HepG2 (cell line): ENCODE measurements at regions not wholly inside any gene's neighbourhood (a gene's known extent, or its start where the extent isn't known, plus 50 kb on each side); places are given as distances from the start of the nearest gene placed in this dataset.

Source experiments
- ATAC-seq: fragments of 200-7000 bp; cut with Tn5 transposase; 3 replicates; pipeline ENCODE4 v1.9.1; 2020; ENCODE audit warnings: mild to moderate bottlenecking, moderate library complexity
- BruUV-seq: library from RNA; stranded (reverse); fragments of 400-500 nt; replicated peaks from 2 replicates; lab custom pipeline; 2021; lab: Mats Ljungman, UMichigan
- CTCF ChIA-PET: fragments of 300-600 bp; formaldehyde crosslinking; extraction: SDS; loops from one replicate; lab custom pipeline; 2021; ENCODE audit warnings: low total read pairs, inconsistent platforms, low intra/inter-chr PET ratio; lab: Yijun Ruan, JAX
- POLR2A ChIA-PET: fragments of 350-600 bp; sonication (Branson Sonifier 250); formaldehyde crosslinking; loops from one replicate; lab custom pipeline; 2020; ENCODE audit warnings: antibody characterized with exemption, inconsistent platforms; lab: Yijun Ruan, JAX
- DNase-seq: peaks from one replicate; pipeline ENCODE4 v3.0.0-alpha.2; 2015; ENCODE audit warnings: low spot score
- FAIRE-seq: peaks from 3 replicates; lab custom pipeline; 2011; peaks lifted over from hg19 to GRCh38; lab: Jason Lieb, UNC
- H2AFZ ChIP-seq: one replicate; pipeline ENCODE4 v1.6.1; 2011; ENCODE audit warnings: low read length, inconsistent platforms
- H3K27ac ChIP-seq: fragments of 300-600 bp; 3 replicates; pipeline ENCODE4 v1.8.0; 2011; ENCODE audit warnings: mixed run types, mild to moderate bottlenecking, mixed read lengths, low read length, inconsistent platforms; ENCODE audit not compliant: insufficient read depth; ENCODE audit errors: extremely low read length
- H3K27me3 ChIP-seq, 2 experiments: fragments of 200-600 bp in 1 of 2; 2 replicates in 1 of 2; 3 replicates in 1 of 2; pipeline versions ENCODE4 v1.6.0 to v1.8.0; 2011; ENCODE audit warnings: low read length in 2 of 2, mild to moderate bottlenecking in 2 of 2, moderate library complexity in 2 of 2, inconsistent platforms in 1 of 2; ENCODE audit not compliant: insufficient read depth in 2 of 2, control insufficient read depth in 1 of 2
- H3K36me3 ChIP-seq, 2 experiments: fragments of 200-600 bp in 1 of 2; replicated peaks in 1 of 2; 2 replicates in 1 of 2; 3 replicates in 1 of 2; pipeline versions ENCODE4 v1.5.1 to v1.8.0; 2011; ENCODE audit warnings: low read length in 2 of 2, inconsistent platforms in 1 of 2; ENCODE audit not compliant: insufficient read depth in 2 of 2, control insufficient read depth in 1 of 2
- H3K4me1 ChIP-seq: 2 replicates; pipeline ENCODE4 v1.5.1; 2012; ENCODE audit warnings: low read length, inconsistent platforms; ENCODE audit not compliant: insufficient read depth
- H3K4me2 ChIP-seq: 2 replicates; pipeline ENCODE4 v1.6.0; 2011; ENCODE audit warnings: low read depth, low read length, inconsistent platforms
- H3K4me3 ChIP-seq, 3 experiments: fragments of 200-600 bp in 1 of 3; sonication (generic), shearing (Covaris generic) in 1 of 3; replicated peaks in 1 of 3; 2 replicates each; pipeline ENCODE4 v1.5.1; 2011 to 2016; ENCODE audit warnings: low read length in 3 of 3, inconsistent platforms in 2 of 3, low read depth in 2 of 3, mild to moderate bottlenecking in 2 of 3, control low read depth in 1 of 3, mixed read lengths in 1 of 3; ENCODE audit not compliant: insufficient read depth in 1 of 3
- H3K79me2 ChIP-seq: one replicate; pipeline ENCODE4 v1.6.1; 2011; ENCODE audit warnings: low read length, inconsistent platforms; ENCODE audit not compliant: insufficient read depth
- H3K9ac ChIP-seq: 2 replicates; pipeline ENCODE4 v1.6.0; 2011; ENCODE audit warnings: mild to moderate bottlenecking, low read depth, low read length, inconsistent platforms; ENCODE audit not compliant: insufficient read depth
- H3K9me3 ChIP-seq: 2 replicates; pipeline ENCODE4 v1.5.1; 2012; ENCODE audit warnings: mild to moderate bottlenecking, low read length
- H4K20me1 ChIP-seq: 2 replicates; pipeline ENCODE4 v1.6.0; 2011; ENCODE audit warnings: inconsistent platforms, mild to moderate bottlenecking, low read length, moderate library complexity; ENCODE audit not compliant: insufficient read depth
- AGO1 ChIP-seq: fragments of 200-400 bp; formaldehyde crosslinking; IDR thresholded peaks from 2 replicates; pipeline ENCODE4 v1.6.1; 2017; ENCODE audit warnings: mild to moderate bottlenecking, low read depth, low read length, moderate library complexity; ENCODE audit not compliant: poor library complexity, severe bottlenecking
- AGO2 ChIP-seq: fragments of 200-400 bp; formaldehyde crosslinking; optimal IDR thresholded peaks from 2 replicates; pipeline ENCODE3; 2017; ENCODE audit warnings: mild to moderate bottlenecking, low read depth, low read length, moderate library complexity
- ASH2L ChIP-seq: fragments of 300-600, 200-600 bp; sonication (generic); IDR thresholded peaks from 2 replicates; pipeline ENCODE4 v1.7.0; 2017; ENCODE audit warnings: low read depth, mild to moderate bottlenecking, moderate library complexity, mixed read lengths, low read length; ENCODE audit not compliant: insufficient read length
- CCAR2 ChIP-seq: fragments of 200-400 bp; formaldehyde crosslinking; optimal IDR thresholded peaks from 2 replicates; pipeline ENCODE3; 2018; ENCODE audit warnings: low read depth, mild to moderate bottlenecking, low read length, moderate library complexity
- GTF3A ChIP-seq: sonication (generic); formaldehyde crosslinking; conservative IDR thresholded peaks from 2 replicates; pipeline ENCODE4 v1.4.0; 2020; ENCODE audit warnings: mild to moderate bottlenecking, missing genetic modification reagents
- ISX ChIP-seq: sonication (generic); formaldehyde crosslinking; conservative IDR thresholded peaks from 2 replicates; pipeline ENCODE4 v1.5.0; 2020; ENCODE audit warnings: missing genetic modification reagents
- KLF12 ChIP-seq: sonication (generic); formaldehyde crosslinking; IDR thresholded peaks from 2 replicates; pipeline ENCODE4 v1.4.0; 2020; ENCODE audit warnings: missing genetic modification reagents, borderline replicate concordance
- RELA ChIP-seq: sonication (generic); formaldehyde crosslinking; IDR thresholded peaks from 2 replicates; pipeline ENCODE4 v1.4.0; 2020; ENCODE audit warnings: missing genetic modification reagents
- SRY ChIP-seq: sonication (generic); formaldehyde crosslinking; IDR thresholded peaks from 2 replicates; pipeline ENCODE4 v1.8.0; 2022; ENCODE audit warnings: mild to moderate bottlenecking, missing genetic modification reagents
- XBP1 ChIP-seq: sonication (generic); formaldehyde crosslinking; IDR thresholded peaks from 2 replicates; pipeline ENCODE4 v1.5.0; 2020; ENCODE audit warnings: missing genetic modification reagents
- ZMYM2 ChIP-seq: sonication (generic); formaldehyde crosslinking; IDR thresholded peaks from 2 replicates; pipeline ENCODE4 v1.8.0; 2022; ENCODE audit warnings: mild to moderate bottlenecking, missing genetic modification reagents
- ZNF138 ChIP-seq: sonication (generic); formaldehyde crosslinking; IDR thresholded peaks from 2 replicates; pipeline ENCODE4 v1.5.0; 2020; ENCODE audit warnings: mild to moderate bottlenecking, low read depth, missing genetic modification reagents
- ZNF496 ChIP-seq: sonication (generic); formaldehyde crosslinking; IDR thresholded peaks from 2 replicates; pipeline ENCODE4 v1.8.1; 2023; ENCODE audit warnings: mild to moderate bottlenecking, moderate library complexity, missing genetic modification reagents; ENCODE audit not compliant: insufficient replicate concordance
- ZNF766 ChIP-seq: sonication (generic); formaldehyde crosslinking; IDR thresholded peaks from 2 replicates; pipeline ENCODE4 v1.5.0; 2020; ENCODE audit warnings: missing genetic modification reagents, borderline replicate concordance
- WGBS: methylation state at CpG from one replicate; pipeline ENCODE4 v1.1.6; 2017; ENCODE audit warnings: low lambda C conversion rate; 5-methylcytosine and 5-hydroxymethylcytosine counted together
- in situ Hi-C: cut with HindIII; loops from 2 replicates; pipeline ENCODE4 v1.10.0; 2017; ENCODE audit warnings: low pct_unique_long_range_greater_than_20kb; ENCODE audit not compliant: extremely low pct_ligation_motif_present
- intact Hi-C: fragments of 100-400 bp; cut with micrococcal nuclease; formaldehyde crosslinking; loops from one replicate; pipeline ENCODE4 v1.10.0; 2022; ENCODE audit not compliant: unreplicated experiment
- TF ChIP-seq, protein P1 (sequence below), 2 experiments: sonication (generic) in 1 of 2; formaldehyde crosslinking in 1 of 2; IDR thresholded peaks; 2 replicates each; pipeline versions ENCODE4 v1.6.1 to v1.9.0; 2014 to 2022; ENCODE audit warnings: antibody characterized with exemption in 1 of 2, borderline replicate concordance in 1 of 2, inconsistent platforms in 1 of 2, low read depth in 1 of 2, missing genetic modification reagents in 1 of 2

DNA sequence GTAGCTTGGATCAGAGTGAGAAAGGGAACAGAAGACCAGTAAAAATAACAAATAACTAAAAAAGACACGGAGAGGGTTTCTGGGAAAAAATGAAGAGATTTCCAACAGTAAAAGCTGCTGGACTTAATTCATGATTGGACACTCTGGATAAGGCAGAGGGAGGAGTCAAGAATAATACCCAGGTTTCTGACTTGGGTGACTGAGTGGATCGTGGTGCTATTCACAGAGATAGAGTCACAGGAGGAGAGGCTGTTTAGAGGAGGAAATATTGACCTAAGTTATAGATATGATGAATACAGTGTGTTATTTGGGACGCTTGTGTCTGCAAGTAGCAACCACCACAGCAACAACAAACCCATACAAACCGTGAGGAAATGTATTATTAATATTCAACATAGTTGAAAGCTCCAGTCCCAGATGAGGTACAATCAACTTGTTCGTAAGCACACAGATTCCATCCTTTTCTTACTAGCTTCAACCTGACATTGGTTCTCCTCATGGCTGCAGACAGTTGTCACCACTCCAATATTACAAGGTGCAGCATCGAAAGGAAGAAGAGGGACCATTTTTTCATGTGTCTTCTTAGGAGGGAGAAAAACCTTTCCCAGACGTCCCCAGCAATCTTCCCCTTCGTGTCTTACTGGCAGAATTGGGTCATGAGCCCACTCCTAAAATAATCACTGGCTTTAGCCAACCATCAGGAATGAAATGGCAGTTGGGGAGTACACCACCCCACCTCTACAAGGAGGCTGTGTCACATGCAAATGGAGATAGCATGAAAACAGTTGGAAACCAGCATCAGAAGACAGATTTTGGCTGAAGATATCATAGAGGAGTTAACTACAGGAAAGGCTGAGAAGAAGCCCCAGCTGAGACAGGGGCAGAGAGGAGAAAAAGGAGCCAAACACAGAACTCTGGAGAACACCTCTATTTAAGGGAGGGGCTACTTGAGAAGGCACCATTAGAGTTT is 387.8 kb downstream of the SHQ1 start:
- no peaks in the 10 kb centered on the region for H4K20me1 ChIP-seq
- in situ Hi-C loops: no loop called here
- no peak for FAIRE-seq
- peaks cover 43% of the 10 kb centered on the region for H3K4me1 ChIP-seq
- H3K36me3 ChIP-seq: no peaks in the 10 kb centered on the region
- 37% methylated on average over 8 of the region's 8 CpGs for WGBS
- peaks cover 0 to 4% of the 10 kb centered on the region in 2 experiments; a peak in 3 of 5 replicates for H3K27me3 ChIP-seq
- no peak for ATAC-seq
- CTCF ChIA-PET: no interaction called here
- no peaks in the 10 kb centered on the region for H3K9me3 ChIP-seq
- H2AFZ ChIP-seq: no peak overlapping the region
- no TSS peak for BruUV-seq
- H3K4me2 ChIP-seq: no peak overlapping the region
- no peak for DNase-seq
- POLR2A ChIA-PET: no interaction called here
- intact Hi-C loops: no loop called here
- H3K4me3 ChIP-seq: no peak overlapping the region
- H3K9ac ChIP-seq: no peak overlapping the region
- H3K27ac ChIP-seq: no peak overlapping the region
- no peaks in the 10 kb centered on the region for H3K79me2 ChIP-seq
- TF ChIP-seq AGO2 (no peak), ZNF496 (no peak), ZNF766 (CRISPR knock-in tag) (no peak), ASH2L (no peak), ZNF138 (CRISPR knock-in tag) (no peak), GTF3A (CRISPR knock-in tag) (no peak), ISX (CRISPR knock-in tag) (no peak), SRY (CRISPR knock-in tag) (no peak), XBP1 (CRISPR knock-in tag) (no peak), KLF12 (CRISPR knock-in tag) (no peak), RELA (CRISPR knock-in tag) (no peak), ZMYM2 (no peak), AGO1 (no peak), CCAR2 (no peak)
- TF ChIP-seq, protein P1, sequence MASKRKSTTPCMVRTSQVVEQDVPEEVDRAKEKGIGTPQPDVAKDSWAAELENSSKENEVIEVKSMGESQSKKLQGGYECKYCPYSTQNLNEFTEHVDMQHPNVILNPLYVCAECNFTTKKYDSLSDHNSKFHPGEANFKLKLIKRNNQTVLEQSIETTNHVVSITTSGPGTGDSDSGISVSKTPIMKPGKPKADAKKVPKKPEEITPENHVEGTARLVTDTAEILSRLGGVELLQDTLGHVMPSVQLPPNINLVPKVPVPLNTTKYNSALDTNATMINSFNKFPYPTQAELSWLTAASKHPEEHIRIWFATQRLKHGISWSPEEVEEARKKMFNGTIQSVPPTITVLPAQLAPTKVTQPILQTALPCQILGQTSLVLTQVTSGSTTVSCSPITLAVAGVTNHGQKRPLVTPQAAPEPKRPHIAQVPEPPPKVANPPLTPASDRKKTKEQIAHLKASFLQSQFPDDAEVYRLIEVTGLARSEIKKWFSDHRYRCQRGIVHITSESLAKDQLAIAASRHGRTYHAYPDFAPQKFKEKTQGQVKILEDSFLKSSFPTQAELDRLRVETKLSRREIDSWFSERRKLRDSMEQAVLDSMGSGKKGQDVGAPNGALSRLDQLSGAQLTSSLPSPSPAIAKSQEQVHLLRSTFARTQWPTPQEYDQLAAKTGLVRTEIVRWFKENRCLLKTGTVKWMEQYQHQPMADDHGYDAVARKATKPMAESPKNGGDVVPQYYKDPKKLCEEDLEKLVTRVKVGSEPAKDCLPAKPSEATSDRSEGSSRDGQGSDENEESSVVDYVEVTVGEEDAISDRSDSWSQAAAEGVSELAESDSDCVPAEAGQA (IDR thresholded peaks at IDR 0.05; ENCODE audit: low read depth): no peak
- TF ChIP-seq, protein P1 (CRISPR knock-in tag; IDR thresholded peaks at IDR 0.05; ENCODE audit: borderline replicate concordance): no peak
